Keratinocyte (primary cell): ENCODE measurements at regions not wholly inside any gene's neighbourhood (a gene's known extent, or its start where the extent isn't known, plus 50 kb on each side); places are given as distances from the start of the nearest gene placed in this dataset.

Experiments used
- DNase-seq: peaks from one replicate; pipeline ENCODE4 v3.0.0-alpha.2; 2011; ENCODE audit warnings: low read depth, missing footprints, low spot score
- FAIRE-seq: peaks from 2 replicates; lab custom pipeline; 2011; peaks lifted over from hg19 to GRCh38; lab: Jason Lieb, UNC
- H2AFZ ChIP-seq: 2 replicates; pipeline ENCODE4 v1.6.0; 2012; ENCODE audit warnings: low read length, control low read depth, inconsistent platforms; ENCODE audit not compliant: control insufficient read depth
- H3K27ac ChIP-seq: 2 replicates; pipeline ENCODE4 v1.5.1; 2011; ENCODE audit warnings: low read length; ENCODE audit not compliant: control insufficient read depth, insufficient read depth
- H3K27me3 ChIP-seq: 3 replicates; pipeline ENCODE4 v1.6.0; 2011; ENCODE audit warnings: low read length; ENCODE audit not compliant: control insufficient read depth, insufficient read depth; ENCODE audit errors: extremely low read depth
- H3K36me3 ChIP-seq, 2 experiments: 2 replicates in 1 of 2; 3 replicates in 1 of 2; pipeline ENCODE4 v1.5.1; 2011; ENCODE audit warnings: low read length in 2 of 2, mild to moderate bottlenecking in 1 of 2; ENCODE audit not compliant: control insufficient read depth in 2 of 2, insufficient read depth in 2 of 2; ENCODE audit errors: extremely low read depth in 1 of 2
- H3K4me1 ChIP-seq: 3 replicates; pipeline ENCODE4 v1.5.1; 2011; ENCODE audit warnings: low read length; ENCODE audit not compliant: control insufficient read depth, insufficient read depth; ENCODE audit errors: extremely low read depth
- H3K4me2 ChIP-seq: 3 replicates; pipeline ENCODE4 v1.6.0; 2011; ENCODE audit warnings: low read depth, low read length; ENCODE audit not compliant: control insufficient read depth, insufficient read depth; ENCODE audit errors: extremely low read depth
- H3K4me3 ChIP-seq, 3 experiments: fragments of 200-600 bp in 1 of 3; sonication (generic) in 1 of 3; 2 replicates in 2 of 3; 3 replicates in 1 of 3; pipeline ENCODE4 v1.5.1; 2011 to 2016; ENCODE audit warnings: low read length in 3 of 3, mild to moderate bottlenecking in 3 of 3, control low read depth in 2 of 3, inconsistent platforms in 1 of 3, low read depth in 1 of 3, mixed read lengths in 1 of 3, mixed run types in 1 of 3, moderate library complexity in 1 of 3; ENCODE audit not compliant: control insufficient read depth in 2 of 3, insufficient read depth in 2 of 3; ENCODE audit errors: extremely low read depth in 1 of 3
- H3K79me2 ChIP-seq: 2 replicates; pipeline ENCODE4 v1.6.0; 2012; ENCODE audit warnings: low read length; ENCODE audit not compliant: control insufficient read depth, insufficient read depth
- H3K9ac ChIP-seq: 3 replicates; pipeline ENCODE4 v1.6.0; 2011; ENCODE audit warnings: low read length; ENCODE audit not compliant: control insufficient read depth, insufficient read depth; ENCODE audit errors: extremely low read depth
- H3K9me1 ChIP-seq: 3 replicates; pipeline ENCODE4 v1.6.0; 2011; ENCODE audit warnings: low read length; ENCODE audit not compliant: control insufficient read depth, insufficient read depth; ENCODE audit errors: extremely low read depth
- H3K9me3 ChIP-seq: 2 replicates; pipeline ENCODE4 v1.5.1; 2012; ENCODE audit warnings: low read depth, low read length; ENCODE audit not compliant: control insufficient read depth
- H4K20me1 ChIP-seq: 3 replicates; pipeline ENCODE4 v1.6.0; 2011; ENCODE audit warnings: low read length; ENCODE audit not compliant: control insufficient read depth, insufficient read depth; ENCODE audit errors: extremely low read depth
- EZH2 ChIP-seq: IDR thresholded peaks from one replicate; pipeline ENCODE4 v1.6.1; 2012; ENCODE audit warnings: inconsistent platforms, mild to moderate bottlenecking, low read length, moderate library complexity
- dilution Hi-C: fragments of 300-500 bp; cut with MboI; formaldehyde crosslinking; loops from one replicate; pipeline ENCODE4 v1.7.0; 2020; ENCODE audit warnings: low sequenced_read_pairs; ENCODE audit not compliant: extremely low pct_ligation_motif_present
- TF ChIP-seq, protein P1 (sequence below), 3 experiments: IDR thresholded peaks in 1 of 3; conservative IDR thresholded peaks in 1 of 3; optimal IDR thresholded peaks in 1 of 3; 2 replicates in 2 of 3; 3 replicates in 1 of 3; pipeline versions ENCODE3 to v1.5.1; 2011; ENCODE audit warnings: low read length in 3 of 3, mild to moderate bottlenecking in 3 of 3, moderate library complexity in 2 of 3, control low read depth in 1 of 3, inconsistent platforms in 1 of 3; ENCODE audit not compliant: insufficient read depth in 2 of 3; ENCODE audit errors: extremely low read depth in 1 of 3

GRCh38 chr15:93913871-93914270 lies 317.5 kb upstream of the MCTP2 start:
- Histone ChIP-seq H3K9ac (no peak overlapping the region), H2AFZ (no peak overlapping the region), H3K4me1 (no peaks in the 10 kb centered on the region), H4K20me1 (no peaks in the 10 kb centered on the region), H3K4me2 (no peak overlapping the region), H3K4me3 (no peak overlapping the region), H3K27ac (no peak overlapping the region), H3K36me3 (no peaks in the 10 kb centered on the region), H3K9me3 (no peaks in the 10 kb centered on the region), H3K9me1 (no peaks in the 10 kb centered on the region), H3K27me3 (no peaks in the 10 kb centered on the region), H3K79me2 (no peaks in the 10 kb centered on the region)
- DNase-seq: no peak
- no peak for FAIRE-seq
- TF ChIP-seq EZH2: no peak
- TF ChIP-seq, protein P1, sequence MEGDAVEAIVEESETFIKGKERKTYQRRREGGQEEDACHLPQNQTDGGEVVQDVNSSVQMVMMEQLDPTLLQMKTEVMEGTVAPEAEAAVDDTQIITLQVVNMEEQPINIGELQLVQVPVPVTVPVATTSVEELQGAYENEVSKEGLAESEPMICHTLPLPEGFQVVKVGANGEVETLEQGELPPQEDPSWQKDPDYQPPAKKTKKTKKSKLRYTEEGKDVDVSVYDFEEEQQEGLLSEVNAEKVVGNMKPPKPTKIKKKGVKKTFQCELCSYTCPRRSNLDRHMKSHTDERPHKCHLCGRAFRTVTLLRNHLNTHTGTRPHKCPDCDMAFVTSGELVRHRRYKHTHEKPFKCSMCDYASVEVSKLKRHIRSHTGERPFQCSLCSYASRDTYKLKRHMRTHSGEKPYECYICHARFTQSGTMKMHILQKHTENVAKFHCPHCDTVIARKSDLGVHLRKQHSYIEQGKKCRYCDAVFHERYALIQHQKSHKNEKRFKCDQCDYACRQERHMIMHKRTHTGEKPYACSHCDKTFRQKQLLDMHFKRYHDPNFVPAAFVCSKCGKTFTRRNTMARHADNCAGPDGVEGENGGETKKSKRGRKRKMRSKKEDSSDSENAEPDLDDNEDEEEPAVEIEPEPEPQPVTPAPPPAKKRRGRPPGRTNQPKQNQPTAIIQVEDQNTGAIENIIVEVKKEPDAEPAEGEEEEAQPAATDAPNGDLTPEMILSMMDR (optimal IDR thresholded peaks at IDR 0.05 in 1 of 3, IDR thresholded peaks at IDR 0.05 in 1 of 3, conservative IDR thresholded peaks at IDR 0.05 in 1 of 3; ENCODE audit: extremely low read depth in 1 of 3, insufficient read depth in 2 of 3, low read length in 3 of 3): no peak
- dilution Hi-C loops: no loop called here

GRCh38 chr15:93913310-93913709 lies 318.1 kb upstream of the MCTP2 start:
- Histone ChIP-seq H3K4me2 (no peak overlapping the region), H3K9ac (no peak overlapping the region), H3K4me3 (no peak overlapping the region), H4K20me1 (no peaks in the 10 kb centered on the region), H3K4me1 (no peaks in the 10 kb centered on the region), H3K9me1 (no peaks in the 10 kb centered on the region), H3K9me3 (no peaks in the 10 kb centered on the region), H3K79me2 (no peaks in the 10 kb centered on the region), H2AFZ (no peak overlapping the region), H3K36me3 (no peaks in the 10 kb centered on the region), H3K27ac (no peak overlapping the region), H3K27me3 (no peaks in the 10 kb centered on the region)
- no peak for TF ChIP-seq EZH2
- TF ChIP-seq, protein P1 (optimal IDR thresholded peaks at IDR 0.05 in 1 of 3, IDR thresholded peaks at IDR 0.05 in 1 of 3, conservative IDR thresholded peaks at IDR 0.05 in 1 of 3; ENCODE audit: extremely low read depth in 1 of 3, insufficient read depth in 2 of 3, low read length in 3 of 3): no peak
- DNase-seq (no peak), FAIRE-seq (no peak)
- dilution Hi-C loops: no loop called here
